22Rv1 (cell line): ENCODE measurements at regions not wholly inside any gene's neighbourhood (a gene's known extent, or its start where the extent isn't known, plus 50 kb on each side); places are given as distances from the start of the nearest gene placed in this dataset.
"Not testable (repeated sequence)": the region's sequence is repeated elsewhere in the genome, so short reads cannot be mapped to it uniquely, and the experiment has no call there.

ENCODE experiments used
- H3K27ac ChIP-seq: fragments of 450-650 bp; 2 replicates; pipeline ENCODE4 v1.5.1; 2017
- ZFX ChIP-seq: fragments of 450-650 bp; IDR thresholded peaks from 2 replicates; pipeline ENCODE4 v1.6.1; 2017; ENCODE audit warnings: antibody characterized with exemption, borderline replicate concordance
- TF ChIP-seq, protein P1 (sequence below): fragments of 450-650 bp; IDR thresholded peaks from 2 replicates; pipeline ENCODE4 v1.5.1; 2017; ENCODE audit warnings: mild to moderate bottlenecking

DNA sequence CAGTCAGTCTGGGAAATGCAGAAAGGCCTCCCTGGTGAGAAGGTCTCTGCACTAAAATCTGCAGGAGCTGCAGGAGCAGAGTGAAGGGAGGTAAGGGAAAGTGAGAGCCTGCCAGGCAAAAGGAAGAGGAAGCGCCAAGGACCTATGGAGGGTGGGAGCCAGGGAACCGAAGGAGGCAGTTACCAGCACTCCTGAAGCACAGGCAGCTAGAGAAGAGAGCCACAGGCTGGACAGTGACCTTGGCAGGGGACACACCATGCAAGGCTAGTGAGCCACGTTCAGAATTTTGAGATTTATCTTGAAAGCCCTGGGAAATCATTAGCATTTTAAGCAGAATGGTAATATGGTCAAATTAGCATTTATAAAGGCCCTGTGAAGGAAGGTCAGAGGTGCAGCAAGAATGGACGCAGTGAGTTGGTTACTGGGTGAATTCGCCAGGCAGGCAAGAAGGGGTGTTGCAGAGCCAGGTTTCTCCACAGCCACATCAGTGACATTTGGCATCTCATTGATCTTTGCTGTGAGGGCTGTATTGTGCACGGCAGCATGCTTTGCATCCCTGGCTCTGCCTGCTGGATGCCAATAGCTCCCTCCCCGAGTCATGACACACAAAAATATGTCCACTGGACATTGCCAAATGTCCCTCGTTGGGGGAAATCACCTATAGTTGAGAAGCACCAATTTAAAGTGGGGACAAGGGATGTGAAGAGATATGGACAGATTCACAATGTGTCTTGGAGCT lies 54.7 kb upstream of the LANCL2 start:
- TF ChIP-seq, protein P1, sequence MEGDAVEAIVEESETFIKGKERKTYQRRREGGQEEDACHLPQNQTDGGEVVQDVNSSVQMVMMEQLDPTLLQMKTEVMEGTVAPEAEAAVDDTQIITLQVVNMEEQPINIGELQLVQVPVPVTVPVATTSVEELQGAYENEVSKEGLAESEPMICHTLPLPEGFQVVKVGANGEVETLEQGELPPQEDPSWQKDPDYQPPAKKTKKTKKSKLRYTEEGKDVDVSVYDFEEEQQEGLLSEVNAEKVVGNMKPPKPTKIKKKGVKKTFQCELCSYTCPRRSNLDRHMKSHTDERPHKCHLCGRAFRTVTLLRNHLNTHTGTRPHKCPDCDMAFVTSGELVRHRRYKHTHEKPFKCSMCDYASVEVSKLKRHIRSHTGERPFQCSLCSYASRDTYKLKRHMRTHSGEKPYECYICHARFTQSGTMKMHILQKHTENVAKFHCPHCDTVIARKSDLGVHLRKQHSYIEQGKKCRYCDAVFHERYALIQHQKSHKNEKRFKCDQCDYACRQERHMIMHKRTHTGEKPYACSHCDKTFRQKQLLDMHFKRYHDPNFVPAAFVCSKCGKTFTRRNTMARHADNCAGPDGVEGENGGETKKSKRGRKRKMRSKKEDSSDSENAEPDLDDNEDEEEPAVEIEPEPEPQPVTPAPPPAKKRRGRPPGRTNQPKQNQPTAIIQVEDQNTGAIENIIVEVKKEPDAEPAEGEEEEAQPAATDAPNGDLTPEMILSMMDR = no peak
- no peak for TF ChIP-seq ZFX
- H3K27ac ChIP-seq = no peak overlapping the region

DNA sequence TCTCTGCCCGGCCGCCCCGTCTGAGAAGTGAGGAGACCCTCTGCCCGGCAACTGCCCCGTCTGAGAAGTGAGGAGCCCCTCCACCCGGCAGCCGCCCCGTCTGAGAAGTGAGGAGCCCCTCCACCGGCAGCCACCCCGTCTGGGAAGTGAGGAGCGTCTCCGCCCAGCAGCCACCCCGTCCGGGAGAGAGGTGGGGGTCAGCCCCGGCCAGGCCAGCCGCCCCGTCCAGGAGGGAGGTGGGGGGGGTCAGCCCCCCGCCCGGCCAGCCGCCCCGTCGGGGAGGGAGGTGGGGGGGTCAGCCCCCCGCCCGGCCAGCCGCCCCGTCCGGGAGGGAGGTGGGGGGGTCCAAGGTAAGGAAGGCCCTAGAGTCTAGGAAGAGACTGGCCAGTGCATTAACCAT lies 53.2 kb upstream of the LANCL2 start:
- H3K27ac ChIP-seq = not testable (repeated sequence)

DNA sequence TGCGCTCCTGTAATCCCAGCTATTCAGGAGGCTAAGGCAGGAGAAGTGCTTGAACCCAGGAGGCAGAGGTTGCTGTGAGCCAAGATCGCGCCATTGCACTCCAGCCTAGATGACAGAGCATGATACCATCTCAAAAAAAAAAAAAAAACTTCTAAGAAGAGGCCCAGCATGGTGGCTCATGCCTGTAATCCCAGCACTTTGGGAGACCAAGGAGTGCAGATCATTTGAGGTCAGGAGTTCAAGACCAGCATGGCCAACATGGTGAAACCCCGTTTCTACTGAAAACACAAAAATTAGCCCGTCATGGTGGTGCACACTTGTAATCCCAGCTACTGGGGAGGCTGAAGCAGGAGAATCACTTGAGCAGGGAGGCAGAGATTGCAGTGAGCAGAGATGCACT lies 51.5 kb upstream of the LANCL2 start:
- H3K27ac ChIP-seq = not testable (repeated sequence)

DNA sequence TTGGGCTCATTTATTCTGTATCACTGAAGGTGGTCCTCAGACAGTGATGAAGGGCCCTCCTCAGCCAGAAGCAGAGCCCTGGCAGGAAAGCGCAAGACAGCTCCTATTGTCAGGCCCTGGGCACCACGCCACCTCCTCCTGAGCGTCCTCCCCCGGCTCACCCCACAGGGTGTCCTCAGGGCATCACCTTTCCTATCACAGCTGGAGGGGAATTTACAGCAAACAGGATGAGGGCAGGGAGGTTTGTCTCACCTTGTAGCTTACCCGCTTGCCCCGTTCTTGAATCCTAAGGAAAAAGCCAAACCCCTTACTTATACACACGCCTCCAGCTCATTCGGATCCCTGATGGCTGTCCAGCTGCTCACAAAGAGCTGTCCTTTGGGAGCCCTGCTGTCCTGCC lies 50.2 kb upstream of the LANCL2 start:
- no peak overlapping the region for H3K27ac ChIP-seq
- TF ChIP-seq, protein P1 = no peak
- no peak for TF ChIP-seq ZFX
